ENCODE measurements at regions not wholly inside any gene's neighbourhood (a gene's known extent, or its start where the extent isn't known, plus 50 kb on each side); places are given as distances from the start of the nearest gene placed in this dataset.

GRCh38 chr3:171955598-171955997, 83.8 kb upstream of the FNDC3B start:
- ATAC-seq: no peak
- no peak for DNase-seq (ENCODE audit: low spot score)

- DNase-seq (ENCODE audit: low spot score) (no peak), ATAC-seq (no peak)
These were observed 83.1 kb upstream of the FNDC3B start for GRCh38 chr3:171956181-171956683.

- no peak for ATAC-seq
- no peak for DNase-seq (ENCODE audit: low spot score)
These were observed 82.7 kb upstream of the FNDC3B start for GRCh38 chr3:171956705-171957104.

DNA sequence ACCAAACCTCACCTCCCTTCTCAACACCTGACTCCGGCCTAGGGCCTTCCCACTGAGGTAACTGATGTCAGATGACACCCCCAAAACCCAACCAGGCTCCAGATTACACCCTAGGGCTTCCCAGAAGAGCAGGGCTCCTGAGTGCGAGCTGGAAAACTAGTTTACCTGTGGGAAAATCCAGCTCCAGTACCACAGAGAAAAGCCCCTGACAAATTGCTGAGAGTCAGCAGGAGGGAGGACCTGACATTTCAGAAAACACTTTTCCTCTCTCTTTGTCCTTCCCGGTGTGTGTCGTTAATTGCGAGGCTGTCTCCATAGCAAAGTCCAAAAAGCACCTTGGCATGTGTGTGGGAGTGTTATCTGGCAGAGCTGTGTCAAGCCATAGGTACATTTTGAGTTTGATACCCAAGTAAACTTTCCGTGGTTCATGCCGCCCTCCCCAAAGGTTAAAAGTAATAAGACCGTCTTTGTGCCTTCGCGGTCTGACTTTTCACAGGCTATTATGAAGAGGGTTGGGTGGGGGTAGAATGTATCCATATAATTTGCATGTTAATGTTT, 79.8 kb upstream of the FNDC3B start:
- DNase-seq (ENCODE audit: low spot score) (peak; percentile 77), ATAC-seq (peak; percentile 96)

DNA sequence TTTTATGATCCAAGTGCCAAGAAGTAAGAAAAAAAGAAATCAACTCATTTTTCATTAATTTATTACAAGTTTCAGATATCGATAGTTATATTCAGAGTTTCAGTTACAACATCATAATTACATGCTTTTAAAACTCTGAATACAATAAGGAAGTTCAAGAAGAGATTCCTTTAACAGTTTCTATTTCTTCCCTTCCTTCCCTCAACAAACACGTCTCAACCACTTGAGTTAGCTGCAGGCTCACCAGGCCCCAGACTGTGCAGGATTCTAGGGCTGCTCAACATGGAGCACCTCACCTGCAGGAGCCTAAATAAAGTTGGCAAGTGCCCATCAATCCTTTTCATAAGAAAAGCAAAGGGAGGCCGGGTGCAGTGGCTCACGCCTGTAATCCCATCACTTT, 79.2 kb upstream of the FNDC3B start:
- no peak for ATAC-seq

GRCh38 chr3:171962137-171962720, 77.1 kb upstream of the FNDC3B start:
- no peak for ATAC-seq
- no peak for DNase-seq (ENCODE audit: low spot score)

More for the DNA sequence above, 79.2 kb upstream of the FNDC3B start:
- no peak for DNase-seq (ENCODE audit: low spot score)

DNA sequence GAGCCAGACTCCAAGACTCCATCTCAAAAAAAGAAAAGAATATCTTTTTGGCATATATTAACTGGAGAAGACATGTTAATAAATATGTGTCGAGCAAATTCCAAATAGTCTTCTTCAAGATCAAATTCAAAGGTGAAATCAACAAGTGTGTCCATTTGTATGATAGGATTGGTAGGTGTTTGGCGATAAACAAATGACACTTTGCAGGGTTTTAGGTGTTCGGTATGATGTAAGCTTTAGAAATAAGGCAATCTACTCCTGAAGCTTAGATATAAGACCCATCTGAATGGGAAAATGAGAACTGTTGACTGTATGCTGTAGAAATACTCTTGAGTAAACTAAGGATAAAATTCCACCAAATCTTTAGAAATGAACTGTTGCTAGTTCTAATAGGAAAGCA, 75.8 kb upstream of the FNDC3B start:
- ATAC-seq: no peak
- DNase-seq (ENCODE audit: low spot score): no peak

DNA sequence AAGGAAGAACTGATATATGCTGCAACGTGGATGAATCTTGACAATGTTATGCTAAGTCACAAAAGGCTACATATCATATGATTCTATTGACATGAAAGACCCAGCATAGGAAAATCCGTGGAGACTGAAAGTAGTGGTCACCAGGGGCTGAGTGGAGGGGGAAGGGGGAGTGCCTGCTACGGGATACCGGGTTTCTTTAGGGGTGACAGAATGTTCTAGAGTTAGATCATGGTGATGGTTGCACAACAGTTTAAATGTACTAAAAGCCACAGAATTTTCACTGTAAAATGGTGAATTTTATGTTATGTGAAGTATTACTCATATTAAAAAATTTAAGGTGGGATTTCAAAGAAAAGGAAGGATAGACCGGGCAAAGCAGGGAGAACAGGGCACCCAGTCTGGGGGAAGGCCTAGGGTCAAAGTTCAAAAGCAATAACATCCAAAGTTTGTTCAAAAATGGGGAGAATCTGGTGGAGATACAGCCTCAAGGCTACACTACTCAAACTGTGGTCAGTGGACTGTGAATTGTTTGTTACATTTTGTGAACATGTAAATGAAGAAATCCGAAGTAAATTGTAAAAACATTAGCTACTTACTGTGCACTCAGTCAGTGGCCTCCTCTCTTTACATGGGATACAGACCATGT, 74.2 kb upstream of the FNDC3B start:
- DNase-seq (ENCODE audit: low spot score) (no peak), ATAC-seq (no peak)

GRCh38 chr3:171966533-171967136, 72.7 kb upstream of the FNDC3B start:
- no peak for DNase-seq (ENCODE audit: low spot score)
- peak; percentile 78 for ATAC-seq

- DNase-seq (ENCODE audit: low spot score) (peak; percentile 66), ATAC-seq (peak; percentile 81)
These were observed 72.1 kb upstream of the FNDC3B start for GRCh38 chr3:171967137-171967783.

DNA sequence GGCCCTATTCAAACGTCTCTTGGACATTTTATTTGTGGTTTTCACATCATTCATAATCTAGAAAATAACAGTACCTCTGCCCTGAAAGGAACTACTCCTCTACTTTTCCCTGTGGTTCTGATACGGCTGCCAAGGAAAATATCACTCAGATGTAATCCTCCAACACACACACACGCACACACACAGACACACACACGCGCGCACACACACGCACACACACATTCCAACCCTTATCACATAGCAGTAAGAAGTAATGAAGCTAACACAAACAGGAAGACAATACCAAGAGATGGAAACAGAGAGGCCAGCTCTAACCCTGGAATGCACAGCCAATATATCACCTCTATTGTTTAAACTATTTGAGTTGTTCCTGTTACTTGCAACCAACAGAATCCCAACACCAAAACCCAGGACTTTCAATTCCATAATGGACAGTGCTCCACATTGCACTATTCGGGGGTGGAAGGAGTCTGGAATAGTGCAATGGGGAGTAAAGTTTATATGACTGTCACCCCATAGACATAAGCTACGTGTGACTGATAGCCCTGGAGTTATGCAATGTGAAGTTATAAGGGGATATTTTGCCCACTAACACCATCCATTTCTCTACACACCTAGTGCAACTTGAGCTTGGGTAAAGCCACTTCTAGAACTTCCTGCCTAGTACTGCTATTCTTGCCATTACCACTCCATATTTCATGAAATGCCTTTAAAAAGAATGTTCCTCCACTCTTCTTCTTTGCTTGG, 71.3 kb upstream of the FNDC3B start:
- ATAC-seq: no peak
- no peak for DNase-seq (ENCODE audit: low spot score)

DNA sequence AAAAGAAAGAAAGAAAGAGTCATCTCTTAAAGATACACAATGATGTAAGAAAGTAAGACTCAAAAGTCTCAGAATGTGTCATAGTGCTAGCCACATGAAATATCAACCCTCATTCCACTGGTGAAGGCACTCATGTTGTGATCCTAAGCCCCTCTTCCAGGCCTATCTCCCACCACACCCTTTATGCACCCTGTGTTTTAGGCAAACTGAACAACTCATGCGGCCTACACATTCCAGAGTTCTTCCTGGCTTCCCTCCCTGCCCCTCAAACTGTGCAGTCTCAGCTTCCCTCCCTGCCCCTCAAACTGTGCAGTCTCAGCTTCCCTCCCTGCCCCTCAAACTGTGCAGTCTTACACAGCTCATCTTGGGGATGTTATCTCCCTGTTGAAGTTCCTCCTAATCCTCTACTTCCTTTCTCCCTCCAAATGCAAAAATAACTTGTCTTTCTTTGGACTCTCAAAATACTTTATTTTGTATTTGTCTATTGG, 69.0 kb upstream of the FNDC3B start:
- ATAC-seq: no peak
- no peak for DNase-seq (ENCODE audit: low spot score)

- ATAC-seq: peak; percentile 55
- no peak for DNase-seq (ENCODE audit: low spot score)
These were observed 67.4 kb upstream of the FNDC3B start for GRCh38 chr3:171971919-171972514.

DNA sequence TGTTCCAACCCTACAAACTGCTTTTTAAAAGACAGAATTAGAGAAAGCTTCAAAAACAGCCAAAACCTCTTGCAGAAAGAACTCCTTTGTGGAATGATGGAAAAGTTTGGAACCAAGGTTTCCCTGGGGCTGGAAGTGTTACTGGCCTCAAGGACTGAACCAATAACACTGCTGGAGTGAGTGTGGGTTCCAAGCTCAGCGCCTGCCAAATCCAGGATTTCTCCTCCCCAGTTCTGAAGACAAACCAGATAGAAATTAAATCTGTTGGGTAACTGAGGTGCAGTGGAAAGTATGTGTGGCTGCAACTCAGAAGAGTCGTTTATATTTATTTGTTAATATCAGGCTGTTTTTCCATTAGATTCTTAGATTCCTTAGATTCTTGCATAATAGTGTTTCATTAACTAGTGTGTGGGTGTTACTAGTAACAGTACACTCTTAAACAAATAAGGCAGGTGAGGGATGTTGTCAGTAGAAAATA, 66.5 kb upstream of the FNDC3B start:
- DNase-seq (ENCODE audit: low spot score) (peak; percentile 70), ATAC-seq (peak; percentile 79)

DNA sequence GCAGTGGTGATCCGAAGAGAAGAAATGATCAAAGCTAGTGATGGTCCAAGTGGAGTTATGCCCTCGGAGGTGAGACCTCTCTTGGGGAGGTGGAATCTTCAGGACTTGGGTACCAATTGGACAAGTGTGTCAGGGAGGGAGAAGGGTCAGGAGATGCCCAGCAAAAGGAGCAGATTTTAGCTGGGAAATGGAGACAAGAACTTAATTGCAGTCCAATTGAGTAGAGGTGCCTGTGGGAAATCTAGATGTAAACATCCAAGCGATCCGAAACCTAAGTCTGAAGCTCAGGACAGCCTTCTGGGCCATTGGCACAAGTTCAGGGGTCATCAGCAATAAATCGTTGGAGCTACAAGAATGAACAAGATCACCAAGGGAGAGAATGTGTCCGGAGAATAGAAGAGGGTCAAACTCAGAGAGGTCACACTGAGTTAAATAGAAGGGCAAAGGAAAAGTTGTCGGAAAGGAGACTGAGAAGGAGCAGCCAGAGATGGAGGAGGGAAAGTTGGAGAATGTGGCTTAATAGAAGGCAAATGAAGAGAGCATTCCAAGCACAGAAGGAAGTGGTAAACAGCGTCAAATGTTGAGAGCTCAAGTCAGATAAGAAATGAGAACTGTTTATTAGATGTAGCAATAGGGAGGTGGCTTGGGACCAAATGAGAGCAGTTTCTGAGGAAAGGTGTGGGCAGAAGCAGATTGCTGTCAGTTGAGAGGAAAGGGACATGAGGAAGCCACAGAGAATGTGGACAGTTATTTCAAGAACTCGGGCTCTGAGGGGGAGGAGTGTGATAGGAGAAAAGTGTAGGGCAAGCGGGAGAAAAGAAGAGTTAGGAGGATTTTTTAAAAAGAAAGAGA, 64.2 kb upstream of the FNDC3B start:
- DNase-seq (ENCODE audit: low spot score) (no peak), ATAC-seq (no peak)

DNA sequence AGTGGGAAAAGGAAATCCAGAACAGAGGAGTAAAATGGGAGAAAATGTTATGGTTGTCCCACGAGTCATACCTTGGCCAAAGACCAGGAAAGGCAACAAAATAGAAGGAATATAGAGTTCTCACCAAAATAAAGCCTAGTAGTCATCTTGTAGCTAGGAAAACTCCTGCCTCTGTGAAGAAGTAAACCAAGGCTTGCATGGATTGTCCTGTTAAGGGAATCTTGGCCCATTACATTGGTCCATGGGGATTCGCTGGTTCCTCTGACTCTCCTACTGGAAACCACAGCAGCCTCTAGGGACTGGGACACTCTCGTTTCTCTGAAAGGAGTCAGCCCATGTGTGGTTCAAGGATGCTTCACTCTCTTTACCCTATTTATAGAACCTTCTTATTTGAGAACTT, 62.9 kb upstream of the FNDC3B start:
- no peak for ATAC-seq
- no peak for DNase-seq (ENCODE audit: low spot score)

DNA sequence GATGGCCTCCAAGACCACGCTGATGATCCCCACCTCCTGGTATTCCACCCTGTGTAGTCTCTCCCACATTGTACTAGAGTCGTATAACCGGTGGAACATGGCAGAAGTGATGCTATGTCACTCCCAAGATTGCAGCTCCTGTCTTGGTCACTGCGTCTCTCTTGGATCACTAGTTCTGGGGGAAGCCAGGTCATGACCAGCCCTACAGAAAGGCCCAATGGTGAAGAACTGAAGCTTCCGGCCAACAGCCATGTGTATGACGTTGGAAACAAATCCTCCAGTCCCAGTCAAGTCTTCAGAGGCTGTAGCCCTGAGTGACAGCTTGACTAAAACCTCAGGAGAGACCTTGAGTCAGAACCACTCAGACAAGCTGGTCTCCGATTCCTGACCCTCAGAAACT, 61.9 kb upstream of the FNDC3B start:
- DNase-seq (ENCODE audit: low spot score): no peak
- no peak for ATAC-seq

- no peak for ATAC-seq
- DNase-seq (ENCODE audit: low spot score): no peak
These were observed 61.5 kb upstream of the FNDC3B start for GRCh38 chr3:171977860-171978259.

DNA sequence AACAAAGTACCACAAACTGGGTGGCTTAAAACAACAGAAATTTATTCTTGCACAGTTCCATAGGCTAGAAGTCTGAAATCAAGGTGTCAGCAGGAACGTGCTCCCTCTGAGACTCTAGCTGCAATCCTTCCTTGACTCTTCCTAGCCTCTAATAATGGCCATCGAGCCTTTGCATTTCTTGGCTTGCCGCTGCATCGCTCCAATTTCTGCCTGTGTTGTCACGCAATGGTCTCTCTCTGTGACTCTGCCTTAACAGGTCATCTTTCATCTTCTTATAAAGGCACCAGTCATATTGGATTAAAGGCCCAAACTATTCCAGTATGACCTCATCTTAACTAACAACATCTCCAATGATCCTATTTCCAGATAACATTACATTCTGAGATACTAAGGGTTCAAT, 61.0 kb upstream of the FNDC3B start:
- no peak for DNase-seq (ENCODE audit: low spot score)
- no peak for ATAC-seq

Measured in left lobe of liver (tissue), 2 donors.